ENCODE measurements at regions not wholly inside any gene's neighbourhood (a gene's known extent, or its start where the extent isn't known, plus 50 kb on each side); places are given as distances from the start of the nearest gene placed in this dataset.

GRCh38 chr16:6857575-6857974, 475.1 kb upstream of the RBFOX1 start:
- TF ChIP-seq POLR2AphosphoS5 (IDR thresholded peaks at IDR 0.05) (no peak), POLR2A (IDR thresholded peaks at IDR 0.05) (no peak)
- TF ChIP-seq, protein P1, sequence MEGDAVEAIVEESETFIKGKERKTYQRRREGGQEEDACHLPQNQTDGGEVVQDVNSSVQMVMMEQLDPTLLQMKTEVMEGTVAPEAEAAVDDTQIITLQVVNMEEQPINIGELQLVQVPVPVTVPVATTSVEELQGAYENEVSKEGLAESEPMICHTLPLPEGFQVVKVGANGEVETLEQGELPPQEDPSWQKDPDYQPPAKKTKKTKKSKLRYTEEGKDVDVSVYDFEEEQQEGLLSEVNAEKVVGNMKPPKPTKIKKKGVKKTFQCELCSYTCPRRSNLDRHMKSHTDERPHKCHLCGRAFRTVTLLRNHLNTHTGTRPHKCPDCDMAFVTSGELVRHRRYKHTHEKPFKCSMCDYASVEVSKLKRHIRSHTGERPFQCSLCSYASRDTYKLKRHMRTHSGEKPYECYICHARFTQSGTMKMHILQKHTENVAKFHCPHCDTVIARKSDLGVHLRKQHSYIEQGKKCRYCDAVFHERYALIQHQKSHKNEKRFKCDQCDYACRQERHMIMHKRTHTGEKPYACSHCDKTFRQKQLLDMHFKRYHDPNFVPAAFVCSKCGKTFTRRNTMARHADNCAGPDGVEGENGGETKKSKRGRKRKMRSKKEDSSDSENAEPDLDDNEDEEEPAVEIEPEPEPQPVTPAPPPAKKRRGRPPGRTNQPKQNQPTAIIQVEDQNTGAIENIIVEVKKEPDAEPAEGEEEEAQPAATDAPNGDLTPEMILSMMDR (IDR thresholded peaks at IDR 0.05 in 8 of 11, conservative IDR thresholded peaks at IDR 0.05 in 3 of 11) = no peak
